B cell (primary cell): ENCODE measurements at regions not wholly inside any gene's neighbourhood (a gene's known extent, or its start where the extent isn't known, plus 50 kb on each side); places are given as distances from the start of the nearest gene placed in this dataset.

Experiments used
- ATAC-seq: fragments of 200-7000 bp; cut with Tn5 transposase; one replicate; pipeline ENCODE4 v1.10.0; 2021; ENCODE audit warnings: low read depth, mild to moderate bottlenecking, moderate number of reproducible peaks, moderate library complexity
- CTCF ChIA-PET: fragments of 350-600 bp; sonication (Branson Sonifier 250); formaldehyde crosslinking; loops from one replicate; lab custom pipeline; 2021; ENCODE audit warnings: antibody characterized with exemption, inconsistent platforms; lab: Charles Lee
- POLR2A ChIA-PET: fragments of 350-600 bp; sonication (Branson Sonifier 250); formaldehyde crosslinking; loops from one replicate; lab custom pipeline; 2021; ENCODE audit warnings: antibody characterized with exemption; lab: Charles Lee
- DNase-seq: peaks from one replicate; pipeline ENCODE4 v3.0.0; 2013
- H2AFZ ChIP-seq: 2 replicates; pipeline ENCODE4 v1.6.1; 2012; ENCODE audit warnings: mild to moderate bottlenecking, low read depth, low read length; ENCODE audit not compliant: insufficient read depth, poor library complexity, severe bottlenecking
- H3K27ac ChIP-seq, 2 donors: 1 replicate in 1 of 2; 2 replicates in 1 of 2; pipeline ENCODE4 v1.5.1; 2012 to 2013; ENCODE audit warnings: low read length in 2 of 2, mild to moderate bottlenecking in 2 of 2, moderate library complexity in 1 of 2
- H3K27me3 ChIP-seq, 4 experiments: fragments of 200-600 bp in 1 of 4; sonication (generic) in 1 of 4; replicated peaks in 1 of 4; 1 replicate in 2 of 4; 2 replicates in 2 of 4; pipeline versions ENCODE4 v1.6.1 to v1.7.0; 2013 to 2016; ENCODE audit warnings: low read length in 3 of 4, mild to moderate bottlenecking in 2 of 4, mixed read lengths in 1 of 4, moderate library complexity in 1 of 4; ENCODE audit not compliant: insufficient read depth in 4 of 4, control insufficient read depth in 3 of 4; ENCODE audit errors: control extremely low read depth in 1 of 4
- H3K36me3 ChIP-seq, 2 experiments: replicated peaks in 1 of 2; 1 replicate in 1 of 2; 2 replicates in 1 of 2; pipeline versions ENCODE4 v1.6.1 to v1.7.1; 2013; ENCODE audit warnings: low read length in 1 of 2; ENCODE audit not compliant: insufficient read depth in 2 of 2, control insufficient read depth in 1 of 2; ENCODE audit errors: control extremely low read depth in 1 of 2, extremely low read depth in 1 of 2
- H3K4me1 ChIP-seq, 2 donors: fragments of 200-600 bp in 1 of 2; sonication (generic) in 1 of 2; 1 replicate in 1 of 2; 2 replicates in 1 of 2; pipeline versions ENCODE4 v1.5.1 to v1.6.1; 2013 to 2017; ENCODE audit warnings: low read length in 2 of 2; ENCODE audit not compliant: control insufficient read depth in 2 of 2, insufficient read depth in 2 of 2
- H3K4me2 ChIP-seq: replicated peaks from 2 replicates; pipeline ENCODE3; 2012; ENCODE audit warnings: mild to moderate bottlenecking, low read depth, low read length; ENCODE audit not compliant: poor library complexity, severe bottlenecking
- H3K4me3 ChIP-seq, 5 experiments: fragments of 200-600 bp in 1 of 5; sonication (generic) in 1 of 5; 1 replicate in 3 of 5; 2 replicates in 2 of 5; pipeline versions ENCODE4 v1.5.1 to v1.7.0; 2011 to 2016; ENCODE audit warnings: low read length in 4 of 5, mild to moderate bottlenecking in 4 of 5, low read depth in 2 of 5, control low read depth in 1 of 5, moderate library complexity in 1 of 5; ENCODE audit not compliant: insufficient read depth in 1 of 5; ENCODE audit errors: control extremely low read depth in 1 of 5, extremely low read depth in 1 of 5
- H3K79me2 ChIP-seq: fragments of 200-600 bp; sonication (generic); one replicate; pipeline ENCODE4 v1.6.0; 2016; ENCODE audit warnings: low read length; ENCODE audit not compliant: control insufficient read depth, insufficient read depth
- H3K9ac ChIP-seq: fragments of 200-600 bp; sonication (generic); 2 replicates; pipeline ENCODE4 v1.6.1; 2017; ENCODE audit warnings: mild to moderate bottlenecking, low read length, moderate library complexity
- H3K9me3 ChIP-seq, 3 donors: one replicate each; pipeline versions ENCODE4 v1.6.1 to v1.7.1; 2013; ENCODE audit warnings: low read length in 2 of 3; ENCODE audit not compliant: control insufficient read depth in 2 of 3, insufficient read depth in 1 of 3; ENCODE audit errors: control extremely low read depth in 1 of 3
- H4K20me1 ChIP-seq: 2 replicates; pipeline ENCODE4 v1.6.0; 2012; ENCODE audit warnings: mild to moderate bottlenecking, low read length; ENCODE audit not compliant: insufficient read depth, control insufficient read depth, poor library complexity, severe bottlenecking
- H3K27ac Mint-ChIP-seq: one replicate; pipeline ENCODE4 v1.8.0; 2021; ENCODE audit warnings: mixed read lengths
- H3K27me3 Mint-ChIP-seq: one replicate; pipeline ENCODE4 v1.8.0; 2021; ENCODE audit warnings: mixed read lengths
- H3K4me1 Mint-ChIP-seq: one replicate; pipeline ENCODE4 v1.8.0; 2021; ENCODE audit warnings: mixed read lengths
- H3K4me3 Mint-ChIP-seq: one replicate; pipeline ENCODE4 v1.8.0; 2021; ENCODE audit warnings: mixed read lengths
- H3K9me3 Mint-ChIP-seq: one replicate; pipeline ENCODE4 v1.8.0; 2022; ENCODE audit warnings: mixed read lengths; ENCODE audit not compliant: insufficient read depth
- EZH2 ChIP-seq: IDR thresholded peaks from 2 replicates; pipeline ENCODE4 v1.6.1; 2012; ENCODE audit warnings: borderline replicate concordance, low read depth, mild to moderate bottlenecking, moderate library complexity, low read length; ENCODE audit not compliant: insufficient read depth, poor library complexity, severe bottlenecking
- WGBS: methylation state at CpG from one replicate; pipeline ENCODE4 v1.1.5; 2013; ENCODE audit warnings: missing lambda C conversion rate; ENCODE audit not compliant: insufficient coverage; 5-methylcytosine and 5-hydroxymethylcytosine counted together
- intact Hi-C: fragments of 100-400 bp; cut with micrococcal nuclease; formaldehyde crosslinking; loops from one replicate; pipeline ENCODE4 v1.10.0; 2022
- TF ChIP-seq, protein P1 (sequence below): fragments of 200-600 bp; IDR thresholded peaks from one replicate; pipeline ENCODE4 v1.8.0; 2022; ENCODE audit warnings: antibody characterized with exemption, mild to moderate bottlenecking

DNA sequence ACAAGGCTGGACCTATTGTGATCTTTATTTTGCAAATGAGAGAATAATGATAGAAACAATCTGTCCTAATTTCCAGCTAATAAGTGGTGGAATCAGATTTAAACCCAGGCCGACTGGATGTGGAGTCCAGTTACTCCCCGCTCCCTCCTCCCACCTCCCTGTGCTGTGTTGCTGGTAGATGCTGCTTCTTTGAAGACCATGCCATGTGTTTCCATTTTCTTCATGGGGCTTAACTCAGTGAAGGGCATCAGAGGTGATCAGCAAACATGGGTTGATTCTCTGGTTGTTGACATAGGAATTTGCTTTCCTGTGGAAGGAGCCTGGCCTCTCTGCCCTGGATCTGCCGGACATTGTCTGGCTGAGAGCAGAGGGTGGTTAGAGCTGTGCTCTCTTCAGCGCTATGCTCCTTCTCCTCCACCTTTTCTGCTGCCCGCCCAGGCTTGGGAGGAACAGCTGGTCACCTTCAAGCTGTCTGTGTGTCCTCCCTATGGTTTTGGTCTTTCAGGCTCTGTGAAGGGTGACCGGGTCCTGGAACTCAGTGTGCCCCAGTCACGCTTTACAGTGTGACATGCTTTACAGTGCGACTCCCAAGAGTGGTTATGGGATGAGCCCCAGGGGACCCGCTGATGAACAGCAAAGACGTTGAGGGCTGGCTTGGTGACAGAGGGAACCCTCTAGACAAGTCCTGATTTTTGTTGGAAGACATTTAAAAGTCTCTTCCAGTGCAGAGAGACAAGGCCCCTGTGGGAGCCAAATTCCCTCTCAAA, 68.4 kb upstream of the RPS23 start:
- no peaks in the 10 kb centered on the region for H3K4me1 Mint-ChIP-seq
- H3K4me2 ChIP-seq = no peak overlapping the region
- intact Hi-C loops = no loop called here

DNA sequence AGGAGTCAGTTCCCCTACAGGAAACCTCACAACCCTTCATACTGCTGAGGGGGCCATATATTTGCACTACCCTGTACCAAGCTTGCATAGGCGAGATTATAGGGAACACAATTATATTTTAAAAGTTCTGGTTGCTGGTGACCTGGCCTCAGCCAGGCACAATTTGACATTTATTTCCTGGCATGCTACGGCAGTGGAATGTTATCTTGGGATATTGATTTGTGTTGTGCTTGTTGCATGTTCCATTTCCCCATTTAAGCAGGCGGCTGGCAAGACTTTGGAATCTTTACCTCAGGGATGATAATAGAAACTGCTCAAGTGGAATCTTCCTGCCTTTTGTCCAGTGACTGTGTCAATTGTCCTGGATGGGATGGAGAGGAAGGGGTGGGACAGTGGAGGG, 67.0 kb upstream of the RPS23 start:
- CTCF ChIA-PET = interaction anchor here (0.7 kb wide), 1 partner anchor 9 kb away, joined by 3 read pairs; no protein-coding TSS in a partner anchor
- Mint-ChIP-seq H3K27ac (no peak overlapping the region), H3K9me3 (no peaks in the 10 kb centered on the region), H3K4me3 (no peak overlapping the region), H3K4me1 (no peaks in the 10 kb centered on the region), H3K27me3 (peaks cover 7% of the 10 kb centered on the region)
- no peaks in the 10 kb centered on the region for H3K9me3 ChIP-seq
- no peaks in the 10 kb centered on the region for H4K20me1 ChIP-seq
- intact Hi-C loops = no loop called here
- no peak overlapping the region for H3K9ac ChIP-seq
- no peak overlapping the region for H3K4me3 ChIP-seq
- 100% methylated on average over 2 of the region's 3 CpGs for WGBS
- H3K4me2 ChIP-seq = no peak overlapping the region
- ATAC-seq (no peak), DNase-seq (no peak)
- POLR2A ChIA-PET = no interaction called here
- H3K27me3 ChIP-seq = no peaks in the 10 kb centered on the region
- H3K79me2 ChIP-seq = no peaks in the 10 kb centered on the region
- H3K27ac ChIP-seq = no peak overlapping the region
- no peaks in the 10 kb centered on the region for H3K4me1 ChIP-seq
- TF ChIP-seq EZH2 = no peak
- TF ChIP-seq, protein P1, sequence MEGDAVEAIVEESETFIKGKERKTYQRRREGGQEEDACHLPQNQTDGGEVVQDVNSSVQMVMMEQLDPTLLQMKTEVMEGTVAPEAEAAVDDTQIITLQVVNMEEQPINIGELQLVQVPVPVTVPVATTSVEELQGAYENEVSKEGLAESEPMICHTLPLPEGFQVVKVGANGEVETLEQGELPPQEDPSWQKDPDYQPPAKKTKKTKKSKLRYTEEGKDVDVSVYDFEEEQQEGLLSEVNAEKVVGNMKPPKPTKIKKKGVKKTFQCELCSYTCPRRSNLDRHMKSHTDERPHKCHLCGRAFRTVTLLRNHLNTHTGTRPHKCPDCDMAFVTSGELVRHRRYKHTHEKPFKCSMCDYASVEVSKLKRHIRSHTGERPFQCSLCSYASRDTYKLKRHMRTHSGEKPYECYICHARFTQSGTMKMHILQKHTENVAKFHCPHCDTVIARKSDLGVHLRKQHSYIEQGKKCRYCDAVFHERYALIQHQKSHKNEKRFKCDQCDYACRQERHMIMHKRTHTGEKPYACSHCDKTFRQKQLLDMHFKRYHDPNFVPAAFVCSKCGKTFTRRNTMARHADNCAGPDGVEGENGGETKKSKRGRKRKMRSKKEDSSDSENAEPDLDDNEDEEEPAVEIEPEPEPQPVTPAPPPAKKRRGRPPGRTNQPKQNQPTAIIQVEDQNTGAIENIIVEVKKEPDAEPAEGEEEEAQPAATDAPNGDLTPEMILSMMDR = no peak
- H3K36me3 ChIP-seq = no peaks in the 10 kb centered on the region
- H2AFZ ChIP-seq = no peak overlapping the region

More for the DNA sequence above, 68.4 kb upstream of the RPS23 start:
- Histone ChIP-seq H3K9me3 (no peaks in the 10 kb centered on the region), H3K4me3 (no peak overlapping the region), H3K27ac (no peak overlapping the region), H3K79me2 (no peaks in the 10 kb centered on the region), H4K20me1 (no peaks in the 10 kb centered on the region), H3K27me3 (no peaks in the 10 kb centered on the region), H3K4me1 (no peaks in the 10 kb centered on the region), H3K9ac (no peak overlapping the region), H3K36me3 (no peaks in the 10 kb centered on the region), H2AFZ (no peak overlapping the region)
- 80% methylated on average over 9 of the region's 10 CpGs for WGBS
- Mint-ChIP-seq H3K4me3 (no peak overlapping the region), H3K27ac (no peak overlapping the region), H3K27me3 (peaks cover 5% of the 10 kb centered on the region), H3K9me3 (no peaks in the 10 kb centered on the region)
- DNase-seq = no peak
- TF ChIP-seq, protein P1 = no peak
- no peak for TF ChIP-seq EZH2
- no peak for ATAC-seq
- POLR2A ChIA-PET = no interaction called here
- CTCF ChIA-PET = no interaction called here
